Bronchial epithelial cell (primary cell): ENCODE measurements at regions not wholly inside any gene's neighbourhood (a gene's known extent, or its start where the extent isn't known, plus 50 kb on each side); places are given as distances from the start of the nearest gene placed in this dataset.

ENCODE experiments used
- DNase-seq: peaks from one replicate; pipeline ENCODE4 v3.0.0-alpha.2; 2010; ENCODE audit warnings: low read depth
- FAIRE-seq: peaks from 2 replicates; lab custom pipeline; 2011; peaks lifted over from hg19 to GRCh38; lab: Jason Lieb, UNC
- H3K27me3 ChIP-seq: 2 replicates; pipeline ENCODE4 v1.5.1; 2011; ENCODE audit warnings: low read length; ENCODE audit not compliant: control insufficient read depth, insufficient read depth
- H3K36me3 ChIP-seq: 2 replicates; pipeline ENCODE4 v1.5.1; 2011; ENCODE audit warnings: low read length; ENCODE audit not compliant: control insufficient read depth, insufficient read depth
- H3K4me3 ChIP-seq: 2 replicates; pipeline ENCODE4 v1.5.1; 2011; ENCODE audit warnings: mild to moderate bottlenecking, low read depth, low read length, control low read depth
- TF ChIP-seq, protein P1 (sequence below): IDR thresholded peaks from 2 replicates; pipeline ENCODE4 v1.5.1; 2011; ENCODE audit warnings: mild to moderate bottlenecking, moderate library complexity, low read length, control low read depth, inconsistent platforms; ENCODE audit not compliant: insufficient read depth, severe bottlenecking

DNA sequence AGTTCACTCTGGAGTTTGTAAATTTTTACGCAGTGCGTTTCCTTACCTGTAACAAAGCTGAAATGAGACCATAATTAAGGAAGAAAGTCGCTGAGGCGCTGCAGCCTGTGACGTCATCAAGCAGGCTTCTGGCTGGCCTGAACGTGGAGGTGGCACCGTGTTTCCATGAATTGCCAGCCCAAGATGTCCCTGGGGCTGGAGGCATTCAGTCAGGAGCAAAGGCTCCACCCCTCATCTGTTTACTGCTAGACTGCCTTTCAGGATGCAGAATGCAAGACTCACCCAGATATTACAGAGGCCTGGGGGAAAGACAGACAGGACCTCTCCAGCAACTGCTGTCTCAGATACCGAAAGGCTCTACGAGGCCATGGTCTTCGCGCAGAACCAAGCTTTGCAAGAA is 424.6 kb downstream of the TSHZ3 start:
- Histone ChIP-seq H3K4me3 (no peak overlapping the region), H3K36me3 (no peaks in the 10 kb centered on the region), H3K27me3 (no peaks in the 10 kb centered on the region)
- TF ChIP-seq, protein P1, sequence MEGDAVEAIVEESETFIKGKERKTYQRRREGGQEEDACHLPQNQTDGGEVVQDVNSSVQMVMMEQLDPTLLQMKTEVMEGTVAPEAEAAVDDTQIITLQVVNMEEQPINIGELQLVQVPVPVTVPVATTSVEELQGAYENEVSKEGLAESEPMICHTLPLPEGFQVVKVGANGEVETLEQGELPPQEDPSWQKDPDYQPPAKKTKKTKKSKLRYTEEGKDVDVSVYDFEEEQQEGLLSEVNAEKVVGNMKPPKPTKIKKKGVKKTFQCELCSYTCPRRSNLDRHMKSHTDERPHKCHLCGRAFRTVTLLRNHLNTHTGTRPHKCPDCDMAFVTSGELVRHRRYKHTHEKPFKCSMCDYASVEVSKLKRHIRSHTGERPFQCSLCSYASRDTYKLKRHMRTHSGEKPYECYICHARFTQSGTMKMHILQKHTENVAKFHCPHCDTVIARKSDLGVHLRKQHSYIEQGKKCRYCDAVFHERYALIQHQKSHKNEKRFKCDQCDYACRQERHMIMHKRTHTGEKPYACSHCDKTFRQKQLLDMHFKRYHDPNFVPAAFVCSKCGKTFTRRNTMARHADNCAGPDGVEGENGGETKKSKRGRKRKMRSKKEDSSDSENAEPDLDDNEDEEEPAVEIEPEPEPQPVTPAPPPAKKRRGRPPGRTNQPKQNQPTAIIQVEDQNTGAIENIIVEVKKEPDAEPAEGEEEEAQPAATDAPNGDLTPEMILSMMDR: no peak
- FAIRE-seq (no peak), DNase-seq (no peak)

DNA sequence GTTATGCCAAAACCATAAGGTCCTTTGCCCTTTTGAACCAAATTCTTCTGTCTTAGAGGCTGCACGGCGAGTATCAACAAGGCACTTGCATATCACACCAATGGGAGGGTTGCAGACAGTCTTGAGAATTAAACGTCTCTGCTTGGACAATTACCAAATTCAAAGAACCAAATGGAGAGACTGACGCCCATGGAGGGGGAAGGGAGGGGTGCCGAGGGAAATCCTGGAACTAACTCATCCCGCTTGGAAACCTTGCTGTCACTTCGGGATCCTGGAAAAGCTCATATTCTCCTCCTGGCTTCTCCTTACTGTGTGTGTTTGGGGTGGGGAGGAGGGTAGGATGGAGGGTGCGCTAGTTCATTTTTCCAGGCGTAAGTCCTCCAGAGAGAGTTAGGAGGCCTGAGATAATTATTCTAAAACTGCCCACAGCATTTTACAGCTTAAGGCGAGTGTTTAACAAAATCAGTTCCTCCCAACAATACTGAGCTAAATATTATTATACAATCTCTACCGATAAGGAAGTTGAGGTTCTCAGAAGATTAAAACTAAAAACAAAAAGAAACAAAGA is 425.1 kb downstream of the TSHZ3 start:
- H3K36me3 ChIP-seq: no peaks in the 10 kb centered on the region
- no peak overlapping the region for H3K4me3 ChIP-seq
- TF ChIP-seq, protein P1: no peak
- FAIRE-seq (no peak), DNase-seq (no peak)
- H3K27me3 ChIP-seq: no peaks in the 10 kb centered on the region

DNA sequence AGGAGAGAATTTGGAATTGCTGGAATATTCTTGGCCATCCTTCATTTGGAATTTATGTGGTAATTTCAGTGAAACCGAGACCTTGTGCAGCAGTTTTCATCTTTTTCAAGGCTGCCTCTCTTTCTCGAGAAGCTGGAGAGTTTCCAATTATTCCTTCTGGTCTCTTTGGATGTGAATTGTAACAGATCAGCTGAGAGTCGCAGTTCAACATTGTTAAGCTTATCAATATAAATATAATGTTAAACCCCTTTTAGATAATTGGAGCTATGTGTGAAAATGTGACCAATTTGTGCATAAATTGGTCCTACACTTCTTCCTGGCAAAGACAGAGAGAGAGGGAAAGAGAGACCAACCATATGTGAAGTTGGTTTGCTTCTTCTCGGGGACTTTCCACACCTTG is 425.6 kb downstream of the TSHZ3 start:
- Histone ChIP-seq H3K36me3 (no peaks in the 10 kb centered on the region), H3K27me3 (no peaks in the 10 kb centered on the region), H3K4me3 (no peak overlapping the region)
- no peak for DNase-seq
- no peak for FAIRE-seq
- TF ChIP-seq, protein P1: no peak

DNA sequence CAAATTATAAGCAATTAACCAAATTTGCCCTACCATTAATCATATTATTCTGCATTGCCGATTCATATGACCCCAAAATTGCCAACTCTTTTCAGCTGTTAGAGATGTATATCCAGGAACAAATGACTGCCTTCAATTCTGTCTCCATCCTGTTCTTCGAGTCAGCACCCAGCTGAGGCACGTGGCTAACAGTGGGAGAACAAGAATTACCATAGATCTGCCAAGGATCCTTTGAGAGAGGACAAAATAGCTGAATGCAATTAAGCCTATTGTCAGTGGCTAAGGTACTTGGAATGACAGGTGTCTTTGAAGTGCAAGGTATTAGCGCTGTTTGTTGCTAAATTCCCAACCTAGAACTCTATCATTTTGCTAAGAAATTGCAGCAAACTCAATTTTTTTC is 426.1 kb downstream of the TSHZ3 start:
- no peak for DNase-seq
- Histone ChIP-seq H3K36me3 (no peaks in the 10 kb centered on the region), H3K27me3 (no peaks in the 10 kb centered on the region), H3K4me3 (no peak overlapping the region)
- TF ChIP-seq, protein P1: no peak
- FAIRE-seq: no peak

DNA sequence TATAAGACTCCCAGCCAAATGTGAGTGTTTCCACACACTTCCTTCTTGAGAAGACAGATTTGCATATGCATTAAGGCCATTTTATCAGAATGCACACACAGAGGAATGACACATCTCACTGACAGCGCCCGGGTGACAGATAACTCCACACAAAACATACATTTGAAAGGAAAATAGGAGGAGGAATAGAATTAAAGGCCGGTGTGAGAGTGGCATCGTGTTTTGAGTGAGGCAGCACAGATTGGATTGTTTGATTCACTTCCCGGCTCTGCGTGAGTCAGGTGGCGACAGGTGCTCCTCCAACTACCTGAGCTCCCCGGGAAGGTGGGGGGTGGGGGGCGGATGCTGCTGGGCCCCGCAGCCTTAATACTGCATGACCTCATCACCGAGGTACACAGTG is 429.0 kb downstream of the TSHZ3 start:
- H3K36me3 ChIP-seq: no peaks in the 10 kb centered on the region
- TF ChIP-seq, protein P1: no peak
- no peak overlapping the region for H3K4me3 ChIP-seq
- FAIRE-seq (no peak), DNase-seq (no peak)
- H3K27me3 ChIP-seq: no peaks in the 10 kb centered on the region

DNA sequence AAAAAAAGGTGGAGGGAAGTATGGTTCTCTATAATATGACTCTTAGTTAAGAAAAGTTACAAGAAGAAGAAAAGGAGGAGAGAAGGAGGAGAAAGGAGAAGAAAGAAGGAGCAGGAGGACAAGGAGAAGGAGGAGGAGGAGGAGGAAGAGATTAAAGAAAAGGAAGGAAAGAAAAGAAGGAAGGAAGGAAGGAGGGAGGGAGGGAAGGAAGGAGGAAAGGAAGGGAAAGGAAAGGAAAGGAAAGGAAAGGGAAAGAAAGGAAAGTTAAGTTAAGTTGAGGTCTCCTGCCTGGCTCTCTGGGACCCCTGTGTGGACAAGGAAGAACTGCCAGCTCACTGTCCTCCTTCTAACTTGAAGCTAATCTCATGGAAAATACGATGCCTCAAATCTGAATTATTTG is 429.5 kb downstream of the TSHZ3 start:
- no peak for FAIRE-seq
- DNase-seq: no peak
- Histone ChIP-seq H3K4me3 (no peak overlapping the region), H3K27me3 (no peaks in the 10 kb centered on the region), H3K36me3 (no peaks in the 10 kb centered on the region)
- TF ChIP-seq, protein P1: no peak
